SJSA1 (cell line): ENCODE measurements at regions not wholly inside any gene's neighbourhood (a gene's known extent, or its start where the extent isn't known, plus 50 kb on each side); places are given as distances from the start of the nearest gene placed in this dataset.

Experiments
- DNase-seq, 2 experiments: peaks; one replicate each; pipeline ENCODE4 v3.0.0-alpha.2; 2015 to 2020; ENCODE audit warnings: low spot score in 2 of 2, low read depth in 1 of 2
- H3K27ac ChIP-seq: fragments of 250-450 bp; sonication (Bioruptor Pico); 2 replicates; pipeline ENCODE4 v1.5.1; 2020; ENCODE audit warnings: mild to moderate bottlenecking, moderate library complexity
- H3K27me3 ChIP-seq: fragments of 250-450 bp; sonication (Bioruptor Pico); replicated peaks from 2 replicates; pipeline ENCODE4 v1.5.1; 2020; ENCODE audit warnings: mild to moderate bottlenecking, moderate library complexity
- H3K36me3 ChIP-seq: fragments of 250-450 bp; sonication (Bioruptor Pico); 2 replicates; pipeline ENCODE4 v1.5.1; 2020; ENCODE audit warnings: mild to moderate bottlenecking
- H3K4me1 ChIP-seq: fragments of 250-450 bp; sonication (Bioruptor Pico); replicated peaks from 2 replicates; pipeline ENCODE4 v1.6.1; 2021; ENCODE audit warnings: mild to moderate bottlenecking
- H3K4me3 ChIP-seq: fragments of 250-450 bp; sonication (Bioruptor Pico); 2 replicates; pipeline ENCODE4 v1.5.1; 2020; ENCODE audit warnings: mild to moderate bottlenecking
- H3K9me3 ChIP-seq: fragments of 250-450 bp; sonication (Bioruptor Pico); replicated peaks from 2 replicates; pipeline ENCODE4 v1.5.1; 2020; ENCODE audit warnings: mild to moderate bottlenecking

DNA sequence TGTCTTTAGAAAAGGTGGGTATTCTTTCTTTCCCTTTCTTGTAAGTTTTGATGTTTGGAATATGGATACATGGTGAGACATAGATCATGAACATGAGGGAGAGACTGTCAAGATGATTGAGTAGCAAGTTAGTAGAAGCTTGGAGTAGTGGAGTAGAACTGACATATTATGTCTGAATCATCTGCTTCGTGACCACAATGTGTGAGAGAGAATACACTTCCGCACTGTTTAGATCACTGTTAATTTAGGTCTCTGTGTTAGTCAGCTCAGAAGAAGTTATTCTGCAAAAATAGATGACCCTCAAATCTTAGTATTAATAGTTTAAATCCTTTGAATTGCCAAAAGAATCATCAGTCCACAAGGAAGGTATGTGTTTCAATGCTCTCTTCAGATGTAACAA lies 151.0 kb downstream of the OXSM start:
- Histone ChIP-seq H3K27ac (no peak overlapping the region), H3K36me3 (no peaks in the 10 kb centered on the region), H3K9me3 (no peaks in the 10 kb centered on the region), H3K27me3 (no peaks in the 10 kb centered on the region), H3K4me3 (no peak overlapping the region), H3K4me1 (no peaks in the 10 kb centered on the region)
- DNase-seq, result no peak

DNA sequence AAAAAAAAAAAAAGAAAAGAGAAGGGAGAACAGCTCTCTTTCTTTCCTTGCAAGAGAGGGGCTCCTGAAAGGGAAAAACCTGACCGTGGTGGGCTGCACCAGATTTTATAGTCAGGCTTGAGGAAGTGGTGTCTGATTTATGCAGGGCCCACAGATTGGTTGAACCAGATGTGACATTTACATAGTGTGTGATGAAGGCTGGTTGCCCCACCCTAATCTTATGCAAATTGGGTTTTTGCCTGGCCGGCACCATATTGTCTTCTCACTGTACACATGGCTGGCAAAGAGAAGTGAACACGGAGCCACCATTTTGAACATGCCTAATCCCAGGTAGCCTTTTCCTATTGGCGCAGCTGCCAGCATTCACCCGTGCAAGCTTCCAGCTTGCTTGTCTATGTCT lies 154.4 kb downstream of the OXSM start:
- no peak for DNase-seq
- Histone ChIP-seq H3K27ac (no peak overlapping the region), H3K9me3 (no peaks in the 10 kb centered on the region), H3K27me3 (no peaks in the 10 kb centered on the region), H3K4me1 (no peaks in the 10 kb centered on the region), H3K36me3 (no peaks in the 10 kb centered on the region), H3K4me3 (no peak overlapping the region)

DNA sequence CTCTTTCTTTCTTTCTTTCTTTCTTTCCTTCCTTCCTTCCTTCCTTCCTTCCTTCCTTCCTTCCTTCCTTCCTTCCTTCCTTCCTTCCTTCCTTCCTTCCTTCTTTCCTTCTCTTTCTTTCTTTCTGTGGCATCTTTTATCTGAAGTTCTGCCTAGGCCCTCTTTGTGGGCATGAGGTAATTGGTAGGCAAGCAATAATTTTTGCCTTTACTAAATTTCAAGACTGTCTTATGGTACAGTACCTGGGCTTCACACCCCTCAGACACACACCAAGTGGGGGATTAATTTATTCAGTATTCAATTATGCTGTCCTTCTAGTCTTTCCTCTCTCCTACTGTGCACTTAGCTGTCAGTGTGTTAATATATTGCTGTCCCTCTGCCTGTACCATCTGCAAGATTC lies 155.5 kb downstream of the OXSM start:
- Histone ChIP-seq H3K36me3 (no peaks in the 10 kb centered on the region), H3K27ac (no peak overlapping the region), H3K27me3 (no peaks in the 10 kb centered on the region), H3K4me1 (no peaks in the 10 kb centered on the region), H3K4me3 (no peak overlapping the region), H3K9me3 (no peaks in the 10 kb centered on the region)
- no peak for DNase-seq

DNA sequence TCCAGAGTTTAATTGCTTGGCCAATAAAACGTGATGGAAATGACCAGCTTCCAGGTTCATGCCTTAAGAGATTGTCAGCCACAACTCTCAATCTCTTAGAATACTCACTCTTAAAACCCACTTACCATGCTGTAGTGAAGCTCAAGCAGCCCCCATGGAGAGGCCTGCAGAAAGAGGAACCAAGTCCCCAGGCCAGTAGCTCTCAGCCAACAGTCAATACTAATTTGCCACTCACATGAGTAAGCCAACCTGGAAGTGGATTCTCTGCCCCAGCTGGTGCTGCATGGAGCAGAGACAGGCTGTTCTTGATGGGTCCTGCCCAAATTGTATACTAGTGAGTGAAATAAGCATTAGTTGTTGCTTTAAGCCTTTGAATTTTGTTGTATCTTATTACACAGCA lies 155.9 kb downstream of the OXSM start:
- Histone ChIP-seq H3K27me3 (no peaks in the 10 kb centered on the region), H3K36me3 (no peaks in the 10 kb centered on the region), H3K4me1 (no peaks in the 10 kb centered on the region), H3K27ac (no peak overlapping the region), H3K9me3 (no peaks in the 10 kb centered on the region), H3K4me3 (no peak overlapping the region)
- no peak for DNase-seq

DNA sequence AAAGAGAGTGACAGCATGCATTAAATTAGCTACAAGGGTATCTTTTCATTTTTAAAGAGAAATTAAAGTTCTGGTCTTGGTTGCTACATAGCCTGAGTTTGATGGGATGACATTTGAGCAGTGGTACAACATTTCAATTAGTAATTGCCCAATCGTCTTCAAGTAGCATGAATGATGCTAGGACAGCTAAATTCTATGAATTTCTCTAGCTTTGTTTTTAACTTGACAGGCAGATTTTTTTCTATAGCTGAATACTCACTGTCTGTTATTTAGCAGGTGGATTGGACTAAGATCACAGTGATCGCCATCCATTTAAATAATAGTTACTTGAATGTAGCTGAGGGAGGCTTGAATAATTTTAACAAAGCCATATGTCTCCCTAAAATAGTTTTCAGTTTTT lies 162.2 kb downstream of the OXSM start:
- Histone ChIP-seq H3K4me3 (no peak overlapping the region), H3K36me3 (no peaks in the 10 kb centered on the region), H3K27me3 (no peaks in the 10 kb centered on the region), H3K9me3 (no peaks in the 10 kb centered on the region), H3K27ac (no peak overlapping the region), H3K4me1 (no peaks in the 10 kb centered on the region)
- DNase-seq, result no peak

GRCh38 chr3:25957026-25957425 lies 167.1 kb downstream of the OXSM start:
- Histone ChIP-seq H3K9me3 (no peaks in the 10 kb centered on the region), H3K27me3 (no peaks in the 10 kb centered on the region), H3K27ac (no peak overlapping the region), H3K4me1 (no peaks in the 10 kb centered on the region), H3K4me3 (no peak overlapping the region), H3K36me3 (no peaks in the 10 kb centered on the region)
- no peak for DNase-seq

DNA sequence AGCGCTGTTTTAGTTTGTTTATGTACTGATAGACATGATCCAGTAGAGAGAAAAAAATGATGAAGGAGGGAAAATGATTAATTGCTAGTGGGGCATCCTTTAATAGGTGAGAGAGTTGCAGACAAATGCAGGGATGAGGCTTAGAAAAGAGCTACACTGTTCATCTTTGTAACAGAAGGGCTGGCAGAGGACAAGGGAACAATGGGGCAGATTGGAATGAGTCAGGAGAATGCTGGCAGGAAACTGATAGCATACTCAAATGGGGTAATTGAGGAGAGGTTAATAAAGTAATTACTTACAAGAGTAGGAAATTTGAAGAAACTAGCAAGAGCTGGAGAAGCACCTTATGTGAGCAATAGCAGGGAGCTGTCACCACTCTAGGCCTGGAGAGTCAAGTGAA lies 170.9 kb downstream of the OXSM start:
- H3K4me1 ChIP-seq, result no peaks in the 10 kb centered on the region
- no peaks in the 10 kb centered on the region for H3K36me3 ChIP-seq
- no peaks in the 10 kb centered on the region for H3K27me3 ChIP-seq
- H3K27ac ChIP-seq, result no peak overlapping the region
- no peak for DNase-seq
- H3K4me3 ChIP-seq, result no peak overlapping the region
- H3K9me3 ChIP-seq, result no peaks in the 10 kb centered on the region

GRCh38 chr3:25962255-25962654 lies 172.4 kb downstream of the OXSM start:
- Histone ChIP-seq H3K4me1 (no peaks in the 10 kb centered on the region), H3K27me3 (no peaks in the 10 kb centered on the region), H3K4me3 (no peak overlapping the region), H3K27ac (no peak overlapping the region), H3K9me3 (no peaks in the 10 kb centered on the region), H3K36me3 (no peaks in the 10 kb centered on the region)
- DNase-seq, result no peak

GRCh38 chr3:25964141-25964540 lies 174.3 kb downstream of the OXSM start:
- H3K4me3 ChIP-seq, result no peak overlapping the region
- no peaks in the 10 kb centered on the region for H3K9me3 ChIP-seq
- no peaks in the 10 kb centered on the region for H3K36me3 ChIP-seq
- no peak for DNase-seq
- no peaks in the 10 kb centered on the region for H3K27me3 ChIP-seq
- H3K27ac ChIP-seq, result no peak overlapping the region
- H3K4me1 ChIP-seq, result no peaks in the 10 kb centered on the region

- H3K27ac ChIP-seq, result no peak overlapping the region
- H3K4me3 ChIP-seq, result no peak overlapping the region
- H3K4me1 ChIP-seq, result no peaks in the 10 kb centered on the region
- H3K9me3 ChIP-seq, result no peaks in the 10 kb centered on the region
- H3K27me3 ChIP-seq, result no peaks in the 10 kb centered on the region
- no peak for DNase-seq
- H3K36me3 ChIP-seq, result no peaks in the 10 kb centered on the region
Measured at GRCh38 chr3:25967385-25967784, 177.5 kb downstream of the OXSM start.

DNA sequence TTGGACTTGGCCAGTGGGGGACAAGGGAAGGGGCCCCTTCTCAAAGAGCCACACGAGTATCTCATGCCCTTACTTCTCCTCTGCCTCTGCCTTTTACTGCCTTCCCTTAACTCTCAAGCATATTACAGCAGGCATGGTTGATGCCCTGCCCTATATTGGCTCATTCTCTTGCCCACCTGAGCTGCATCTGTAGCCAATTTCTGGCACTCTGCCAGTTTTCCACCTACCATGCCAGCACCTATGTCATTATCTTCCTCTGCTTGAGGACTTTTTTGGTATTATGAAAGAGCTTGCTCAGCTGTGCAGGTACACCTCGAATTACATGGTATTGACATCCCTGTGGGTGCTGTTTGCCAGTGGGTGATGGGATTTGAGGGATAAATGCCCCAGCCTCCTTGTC lies 181.8 kb downstream of the OXSM start:
- H3K4me1 ChIP-seq, result no peaks in the 10 kb centered on the region
- H3K27me3 ChIP-seq, result no peaks in the 10 kb centered on the region
- H3K27ac ChIP-seq, result no peak overlapping the region
- no peak overlapping the region for H3K4me3 ChIP-seq
- H3K36me3 ChIP-seq, result no peaks in the 10 kb centered on the region
- no peak for DNase-seq
- no peaks in the 10 kb centered on the region for H3K9me3 ChIP-seq

DNA sequence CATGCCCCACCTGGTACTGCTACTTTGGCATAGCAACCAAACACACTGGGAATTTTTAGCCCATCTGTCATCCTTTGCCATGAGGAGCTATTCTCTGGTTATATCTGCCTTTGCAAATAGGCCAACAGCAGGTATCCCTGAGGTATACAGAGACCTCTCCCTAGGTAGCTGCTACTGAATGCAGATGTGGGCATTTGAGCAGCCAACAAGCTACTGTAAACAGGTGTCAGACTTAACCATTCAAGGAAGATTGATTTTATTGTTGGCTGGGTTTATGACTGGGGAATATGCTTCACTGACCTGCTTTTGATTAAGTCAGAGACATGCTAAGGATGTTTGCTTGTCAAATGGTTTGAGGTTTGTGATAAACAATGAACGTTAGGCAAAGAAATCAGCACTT lies 183.2 kb downstream of the OXSM start:
- DNase-seq, result no peak
- Histone ChIP-seq H3K27me3 (no peaks in the 10 kb centered on the region), H3K27ac (no peak overlapping the region), H3K4me1 (no peaks in the 10 kb centered on the region), H3K4me3 (no peak overlapping the region), H3K36me3 (no peaks in the 10 kb centered on the region), H3K9me3 (no peaks in the 10 kb centered on the region)

DNA sequence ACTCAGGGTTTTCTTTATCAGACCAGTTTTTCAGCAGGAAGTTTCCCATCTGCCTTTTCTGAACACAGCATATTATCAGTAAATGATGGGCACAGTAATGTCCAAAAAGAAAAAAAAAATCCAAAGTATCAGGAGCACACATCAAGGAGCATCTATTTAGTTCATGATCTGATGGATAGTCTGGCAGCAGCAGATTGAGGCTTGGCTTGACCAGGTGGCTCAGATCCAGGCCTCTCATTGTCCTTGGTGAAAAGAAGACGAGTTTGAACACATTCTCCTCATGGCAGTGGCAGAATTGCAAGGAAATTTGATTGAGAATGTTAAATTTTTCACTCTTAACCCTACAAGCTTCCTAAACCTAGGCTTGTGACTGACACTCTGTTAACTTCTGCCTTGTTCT lies 192.9 kb downstream of the OXSM start:
- Histone ChIP-seq H3K36me3 (no peaks in the 10 kb centered on the region), H3K9me3 (no peaks in the 10 kb centered on the region), H3K4me3 (no peak overlapping the region), H3K4me1 (no peaks in the 10 kb centered on the region), H3K27me3 (no peaks in the 10 kb centered on the region), H3K27ac (no peak overlapping the region)
- no peak for DNase-seq

DNA sequence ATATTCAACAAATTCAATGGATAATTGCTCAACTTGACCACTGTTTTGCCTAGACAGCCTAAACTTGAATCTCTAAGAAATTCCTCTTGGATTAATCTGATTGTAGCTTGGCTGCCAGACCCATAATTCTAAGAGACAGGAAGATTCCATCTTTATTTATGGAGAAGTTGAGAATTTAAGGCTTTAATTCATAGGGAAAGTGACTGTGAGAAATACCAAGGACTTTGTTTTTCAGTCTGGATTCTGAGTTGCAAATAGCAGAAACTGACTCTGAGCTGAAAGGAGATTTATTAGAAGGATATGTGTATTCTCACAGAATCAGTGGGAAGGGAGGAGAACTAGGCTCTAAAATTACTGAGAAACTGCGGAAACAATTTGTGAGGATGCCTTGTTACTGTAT lies 195.7 kb downstream of the OXSM start:
- H3K27ac ChIP-seq, result no peak overlapping the region

DNA sequence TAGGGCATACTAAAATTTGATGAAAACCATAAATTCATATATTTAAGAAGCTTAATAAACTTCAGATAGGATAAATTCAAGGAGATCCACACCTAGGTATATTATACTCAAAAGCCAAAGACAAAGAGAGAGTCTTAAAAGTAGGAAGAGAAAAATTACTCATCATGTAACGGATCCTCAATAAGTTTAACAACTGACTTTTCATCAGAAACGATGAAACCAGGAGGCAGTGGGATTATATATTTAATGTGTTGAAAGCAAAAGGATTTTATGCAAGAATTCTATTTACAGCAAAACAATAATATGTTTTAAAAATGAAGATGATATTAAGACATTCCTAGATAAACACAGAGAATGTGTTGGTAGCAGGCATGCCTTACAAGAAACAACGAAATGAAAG lies 202.7 kb downstream of the OXSM start:
- no peak for DNase-seq
- Histone ChIP-seq H3K9me3 (peaks cover 4% of the 10 kb centered on the region; the same call in 1 of the 2 replicates), H3K4me1 (no peaks in the 10 kb centered on the region), H3K4me3 (no peak overlapping the region), H3K27me3 (no peaks in the 10 kb centered on the region), H3K36me3 (no peaks in the 10 kb centered on the region), H3K27ac (no peak overlapping the region)

More for the DNA sequence above, 195.7 kb downstream of the OXSM start:
- H3K36me3 ChIP-seq, result no peaks in the 10 kb centered on the region
- no peaks in the 10 kb centered on the region for H3K27me3 ChIP-seq
- no peak overlapping the region for H3K4me3 ChIP-seq
- no peak for DNase-seq
- no peaks in the 10 kb centered on the region for H3K9me3 ChIP-seq
- H3K4me1 ChIP-seq, result no peaks in the 10 kb centered on the region
